Prostate gland (tissue), 2 donors: ENCODE measurements at regions not wholly inside any gene's neighbourhood (a gene's known extent, or its start where the extent isn't known, plus 50 kb on each side); places are given as distances from the start of the nearest gene placed in this dataset.

Experiments
- DNase-seq: peaks from one replicate; pipeline ENCODE4 v3.0.0-alpha.2; 2019; ENCODE audit warnings: low spot score
- H3K27ac ChIP-seq, 2 donors: fragments of 200-600 bp; sonication (generic); 2 replicates each; pipeline ENCODE4 v1.5.1; 2017 to 2019
- H3K27me3 ChIP-seq: fragments of 200-600 bp; sonication (generic); replicated peaks from 2 replicates; pipeline ENCODE4 v1.5.1; 2019; ENCODE audit not compliant: insufficient read depth
- H3K36me3 ChIP-seq, 2 donors: fragments of 200-600 bp; sonication (generic); 1 replicate in 1 of 2; 2 replicates in 1 of 2; pipeline versions ENCODE4 v1.5.1 to v1.8.1; 2017 to 2019
- H3K4me1 ChIP-seq: fragments of 200-600 bp; sonication (generic); replicated peaks from 2 replicates; pipeline ENCODE4 v1.5.1; 2019
- H3K4me3 ChIP-seq, 2 donors: fragments of 200-600 bp; sonication (generic); 2 replicates each; pipeline ENCODE4 v1.5.1; 2017 to 2019
- H3K9me3 ChIP-seq: fragments of 200-600 bp; sonication (generic); 2 replicates; pipeline ENCODE4 v1.5.1; 2017
- POLR2A ChIP-seq: fragments of 450-650 bp; IDR thresholded peaks from one replicate; pipeline ENCODE4 v1.6.1; 2016; ENCODE audit warnings: antibody characterized with exemption, mild to moderate bottlenecking
- POLR2AphosphoS5 ChIP-seq: sonication (generic); formaldehyde crosslinking; IDR thresholded peaks from one replicate; pipeline ENCODE4 v1.6.1; 2017; ENCODE audit warnings: antibody characterized with exemption
- WGBS: methylation state at CpG from one replicate; pipeline ENCODE4 v1.1.5; 2018; 5-methylcytosine and 5-hydroxymethylcytosine counted together
- intact Hi-C: fragments of 100-400 bp; cut with DNase I; formaldehyde crosslinking; loops from one replicate; pipeline ENCODE4 v1.14.2; 2022
- TF ChIP-seq, protein P1 (sequence below), 4 experiments: fragments of 200-600 bp in 2 of 4; fragments of 450-650 bp in 2 of 4; sonication (generic) in 2 of 4; IDR thresholded peaks; 1 replicate in 3 of 4; 2 replicates in 1 of 4; pipeline ENCODE4 v1.5.1; 2016 to 2019; ENCODE audit warnings: antibody characterized with exemption in 4 of 4, mild to moderate bottlenecking in 2 of 4, moderate library complexity in 2 of 4

- Histone ChIP-seq H3K9me3 (no peaks in the 10 kb centered on the region), H3K36me3 (no peaks in the 10 kb centered on the region), H3K27ac (no peak overlapping the region), H3K4me1 (no peaks in the 10 kb centered on the region), H3K4me3 (no peak overlapping the region), H3K27me3 (no peaks in the 10 kb centered on the region)
- 70% methylated on average over 3 of the region's 3 CpGs for WGBS
- intact Hi-C loops, result no loop called here
- TF ChIP-seq, protein P1, sequence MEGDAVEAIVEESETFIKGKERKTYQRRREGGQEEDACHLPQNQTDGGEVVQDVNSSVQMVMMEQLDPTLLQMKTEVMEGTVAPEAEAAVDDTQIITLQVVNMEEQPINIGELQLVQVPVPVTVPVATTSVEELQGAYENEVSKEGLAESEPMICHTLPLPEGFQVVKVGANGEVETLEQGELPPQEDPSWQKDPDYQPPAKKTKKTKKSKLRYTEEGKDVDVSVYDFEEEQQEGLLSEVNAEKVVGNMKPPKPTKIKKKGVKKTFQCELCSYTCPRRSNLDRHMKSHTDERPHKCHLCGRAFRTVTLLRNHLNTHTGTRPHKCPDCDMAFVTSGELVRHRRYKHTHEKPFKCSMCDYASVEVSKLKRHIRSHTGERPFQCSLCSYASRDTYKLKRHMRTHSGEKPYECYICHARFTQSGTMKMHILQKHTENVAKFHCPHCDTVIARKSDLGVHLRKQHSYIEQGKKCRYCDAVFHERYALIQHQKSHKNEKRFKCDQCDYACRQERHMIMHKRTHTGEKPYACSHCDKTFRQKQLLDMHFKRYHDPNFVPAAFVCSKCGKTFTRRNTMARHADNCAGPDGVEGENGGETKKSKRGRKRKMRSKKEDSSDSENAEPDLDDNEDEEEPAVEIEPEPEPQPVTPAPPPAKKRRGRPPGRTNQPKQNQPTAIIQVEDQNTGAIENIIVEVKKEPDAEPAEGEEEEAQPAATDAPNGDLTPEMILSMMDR (IDR thresholded peaks at IDR 0.05), result no peak
- TF ChIP-seq POLR2A (no peak), POLR2AphosphoS5 (no peak)
- no peak for DNase-seq
Observed at GRCh38 chr9:24488896-24489295, 56.8 kb downstream of the IZUMO3 start.

DNA sequence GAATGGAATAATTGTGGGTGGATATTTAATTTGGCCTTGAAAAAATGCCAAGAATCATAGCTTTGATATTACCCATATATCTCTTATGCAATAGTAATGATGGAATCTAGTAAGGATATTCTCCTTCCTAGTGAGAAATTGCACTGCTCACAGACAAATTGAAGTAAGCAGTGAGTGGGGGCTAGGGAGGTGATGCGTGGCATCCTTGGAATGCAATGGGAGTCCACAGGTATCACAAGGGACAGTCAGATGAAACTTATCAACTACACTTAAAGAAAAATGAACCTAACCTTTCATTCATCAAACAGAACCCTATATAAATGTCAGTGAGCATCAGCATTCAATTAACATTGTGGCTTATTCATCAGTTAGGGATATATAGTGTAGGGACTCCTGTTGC is 57.8 kb downstream of the IZUMO3 start:
- WGBS, result 79% methylated on average over 1 of the region's 1 CpG
- Histone ChIP-seq H3K36me3 (no peaks in the 10 kb centered on the region), H3K4me1 (no peaks in the 10 kb centered on the region), H3K9me3 (no peaks in the 10 kb centered on the region), H3K4me3 (no peak overlapping the region), H3K27ac (no peak overlapping the region), H3K27me3 (no peaks in the 10 kb centered on the region)
- no peak for TF ChIP-seq POLR2AphosphoS5
- no peak for TF ChIP-seq POLR2A
- TF ChIP-seq, protein P1 (IDR thresholded peaks at IDR 0.05), result no peak
- intact Hi-C loops, result no loop called here
- DNase-seq, result no peak

GRCh38 chr9:24487250-24487861 is 58.3 kb downstream of the IZUMO3 start:
- Histone ChIP-seq H3K9me3 (no peaks in the 10 kb centered on the region), H3K4me1 (no peaks in the 10 kb centered on the region), H3K27ac (no peak overlapping the region), H3K4me3 (no peak overlapping the region), H3K36me3 (no peaks in the 10 kb centered on the region), H3K27me3 (no peaks in the 10 kb centered on the region)
- no peak for DNase-seq
- TF ChIP-seq, protein P1 (IDR thresholded peaks at IDR 0.05), result no peak
- no peak for TF ChIP-seq POLR2AphosphoS5
- TF ChIP-seq POLR2A, result no peak
- intact Hi-C loops, result no loop called here
- WGBS, result 24% methylated on average over 3 of the region's 3 CpGs

GRCh38 chr9:24479361-24480059 is 66.2 kb downstream of the IZUMO3 start:
- Histone ChIP-seq H3K27me3 (no peaks in the 10 kb centered on the region), H3K36me3 (no peaks in the 10 kb centered on the region), H3K4me1 (no peaks in the 10 kb centered on the region), H3K4me3 (no peak overlapping the region), H3K9me3 (no peaks in the 10 kb centered on the region), H3K27ac (no peak overlapping the region)
- WGBS, result 10% methylated on average over 6 of the region's 6 CpGs
- TF ChIP-seq, protein P1 (IDR thresholded peaks at IDR 0.05), result no peak
- no peak for TF ChIP-seq POLR2AphosphoS5
- no peak for TF ChIP-seq POLR2A
- DNase-seq, result no peak
- intact Hi-C loops, result no loop called here
